ENCODE measurements at regions not wholly inside any gene's neighbourhood (a gene's known extent, or its start where the extent isn't known, plus 50 kb on each side); places are given as distances from the start of the nearest gene placed in this dataset.

GRCh38 chr12:4133029-4133428 lies 140.5 kb upstream of the CCND2 start:
- DNase-seq, result no peak

GRCh38 chr12:4121506-4122020 lies 152.0 kb upstream of the CCND2 start:
- DNase-seq, result no peak

- DNase-seq, result no peak
Measured at GRCh38 chr12:4120316-4120917, 153.1 kb upstream of the CCND2 start.

- DNase-seq, result no peak
Measured at GRCh38 chr12:4119157-4119761, 154.3 kb upstream of the CCND2 start.

- DNase-seq, result no peak
Measured at GRCh38 chr12:4118601-4119156, 154.9 kb upstream of the CCND2 start.

- peak; percentile 75 for DNase-seq
Measured at GRCh38 chr12:4118017-4118510, 155.5 kb upstream of the CCND2 start.

- no peak for DNase-seq
Measured at GRCh38 chr12:4117386-4118016, 156.1 kb upstream of the CCND2 start.

- DNase-seq, result peak; percentile 90
Measured at GRCh38 chr12:4116251-4117111, 157.1 kb upstream of the CCND2 start.

- DNase-seq, result no peak
Measured at GRCh38 chr12:4115570-4115969, 158.0 kb upstream of the CCND2 start.

- no peak for DNase-seq
Measured at GRCh38 chr12:4114986-4115385, 158.6 kb upstream of the CCND2 start.

GRCh38 chr12:4112734-4113325 lies 160.7 kb upstream of the CCND2 start:
- no peak for DNase-seq

GRCh38 chr12:4112290-4112689 lies 161.3 kb upstream of the CCND2 start:
- DNase-seq, result no peak

- no peak for DNase-seq
Measured at GRCh38 chr12:4111010-4111409, 162.6 kb upstream of the CCND2 start.

- no peak for DNase-seq
Measured at GRCh38 chr12:4109826-4110225, 163.7 kb upstream of the CCND2 start.

- DNase-seq, result peak; percentile 45
Measured at GRCh38 chr12:4108803-4109345, 164.7 kb upstream of the CCND2 start.

- DNase-seq, result no peak
Measured at GRCh38 chr12:4107911-4108697, 165.5 kb upstream of the CCND2 start.

- DNase-seq, result peak; percentile 54
Measured at GRCh38 chr12:4107436-4107878, 166.1 kb upstream of the CCND2 start.

- no peak for DNase-seq
Measured at GRCh38 chr12:4106621-4107020, 166.9 kb upstream of the CCND2 start.

GRCh38 chr12:4104722-4105244 lies 168.8 kb upstream of the CCND2 start:
- no peak for DNase-seq

GRCh38 chr12:4099276-4099675 lies 174.3 kb upstream of the CCND2 start:
- no peak for DNase-seq
